ENCODE measurements at regions not wholly inside any gene's neighbourhood (a gene's known extent, or its start where the extent isn't known, plus 50 kb on each side); places are given as distances from the start of the nearest gene placed in this dataset.
"Not testable (repeated sequence)": the region's sequence is repeated elsewhere in the genome, so short reads cannot be mapped to it uniquely, and the experiment has no call there.

GRCh38 chr1:157369808-157370521, 182.3 kb downstream of the FCRL5 start:
- intact Hi-C loops (cut with micrococcal nuclease), result loop anchor here (2.0 kb wide), 1 partner anchor 119 kb away; no protein-coding TSS in a partner anchor

GRCh38 chr1:157368941-157369340, 183.4 kb downstream of the FCRL5 start:
- intact Hi-C loops (cut with micrococcal nuclease), result not testable (repeated sequence)

GRCh38 chr1:157368363-157368762, 184.0 kb downstream of the FCRL5 start:
- intact Hi-C loops (cut with micrococcal nuclease), result no loop called here

- intact Hi-C loops (cut with micrococcal nuclease), result no loop called here
Measured at GRCh38 chr1:157367870-157368269, 184.4 kb downstream of the FCRL5 start.

GRCh38 chr1:157367091-157367739, 185.1 kb downstream of the FCRL5 start:
- intact Hi-C loops (cut with micrococcal nuclease), result no loop called here

GRCh38 chr1:157364612-157365011, 187.7 kb downstream of the FCRL5 start:
- intact Hi-C loops (cut with micrococcal nuclease), result no loop called here

GRCh38 chr1:157363660-157364140, 188.6 kb downstream of the FCRL5 start:
- intact Hi-C loops (cut with micrococcal nuclease), result no loop called here

- intact Hi-C loops (cut with micrococcal nuclease), result no loop called here
Measured at GRCh38 chr1:157360023-157360390, 192.3 kb downstream of the FCRL5 start.

GRCh38 chr1:157359314-157360022, 192.8 kb downstream of the FCRL5 start:
- intact Hi-C loops (cut with micrococcal nuclease), result no loop called here

- intact Hi-C loops (cut with micrococcal nuclease), result no loop called here
Measured at GRCh38 chr1:157357111-157357510, 195.2 kb downstream of the FCRL5 start.

GRCh38 chr1:157356601-157357000, 195.7 kb downstream of the FCRL5 start:
- intact Hi-C loops (cut with micrococcal nuclease), result no loop called here

GRCh38 chr1:157353546-157353945, 198.8 kb downstream of the FCRL5 start:
- intact Hi-C loops (cut with micrococcal nuclease), result no loop called here

- intact Hi-C loops (cut with micrococcal nuclease), result no loop called here
Measured at GRCh38 chr1:157352817-157353408, 199.4 kb downstream of the FCRL5 start.

- intact Hi-C loops (cut with micrococcal nuclease), result no loop called here
Measured at GRCh38 chr1:157352216-157352615, 200.1 kb downstream of the FCRL5 start.

GRCh38 chr1:157351800-157352199, 200.5 kb downstream of the FCRL5 start:
- intact Hi-C loops (cut with micrococcal nuclease), result not testable (repeated sequence)

GRCh38 chr1:157348538-157349480, 203.5 kb downstream of the FCRL5 start:
- intact Hi-C loops (cut with micrococcal nuclease), result no loop called here

- intact Hi-C loops (cut with micrococcal nuclease), result no loop called here
Measured at GRCh38 chr1:157347506-157347905, 204.8 kb downstream of the FCRL5 start.

- intact Hi-C loops (cut with micrococcal nuclease), result not testable (repeated sequence)
Measured at GRCh38 chr1:157337785-157338184, 199.6 kb upstream of the ETV3 start.

- intact Hi-C loops (cut with micrococcal nuclease), result no loop called here
Measured at GRCh38 chr1:157335056-157335455, 196.9 kb upstream of the ETV3 start.

GRCh38 chr1:157334041-157334440, 195.8 kb upstream of the ETV3 start:
- intact Hi-C loops (cut with micrococcal nuclease), result no loop called here

- intact Hi-C loops (cut with micrococcal nuclease), result not testable (repeated sequence)
Measured at GRCh38 chr1:157330177-157330576, 192.0 kb upstream of the ETV3 start.
